ENCODE measurements at regions not wholly inside any gene's neighbourhood (a gene's known extent, or its start where the extent isn't known, plus 50 kb on each side); places are given as distances from the start of the nearest gene placed in this dataset.

DNA sequence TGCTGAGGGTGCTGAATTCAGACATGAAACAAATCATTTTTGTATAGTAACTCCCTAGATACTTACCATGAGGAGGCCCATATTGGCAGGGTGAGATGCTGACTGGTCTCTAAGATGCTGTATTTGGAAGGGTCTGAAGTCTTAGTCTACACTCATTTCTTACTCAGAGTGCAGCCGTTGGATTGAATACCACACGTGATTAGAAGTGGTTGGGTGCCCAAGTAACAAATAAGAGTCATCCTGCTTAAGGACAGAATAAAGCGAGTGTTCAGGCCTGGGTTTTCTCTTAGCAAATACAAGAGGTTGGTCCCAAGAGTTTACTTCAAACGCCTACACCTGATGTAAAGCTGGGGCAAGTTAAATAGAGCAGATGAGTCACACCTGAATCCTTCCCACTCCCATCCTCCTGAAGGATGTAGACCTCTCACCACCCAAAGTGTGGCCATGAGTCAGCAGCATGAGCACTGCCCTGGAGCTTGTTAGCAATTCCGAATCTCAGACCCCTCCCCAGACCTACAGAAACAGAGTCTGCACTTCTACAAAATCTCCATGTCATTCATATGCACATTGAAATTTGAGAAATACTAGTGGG is 284.6 kb upstream of the CDH5 start:
- Histone ChIP-seq H2AFZ (ENCODE audit: low read length) (peak overlapping the region; percentile 54; the same call in 1 of the 2 replicates), H4K5ac (ENCODE audit: insufficient read length, low read depth, low read length) (no peak overlapping the region), H3K4me1 (replicated peaks in 1 of 4; ENCODE audit: control insufficient read depth in 3 of 4, insufficient read depth in 4 of 4, low read length in 3 of 4) (peaks cover 0 to 12% (median 6%) of the 10 kb centered on the region in 4 experiments; a peak in 4 of 7 replicates), H2BK5ac (ENCODE audit: low read depth, low read length) (peak overlapping the region; percentile 18; the same call in 1 of the 2 replicates), H2BK12ac (ENCODE audit: low read depth, low read length) (no peak overlapping the region; the same call in 1 of the 2 replicates), H3K9me3 (ENCODE audit: insufficient read depth in 2 of 2, low read depth in 1 of 2, low read length in 1 of 2) (no peaks in the 10 kb centered on the region), H3K79me2 (ENCODE audit: control insufficient read depth in 1 of 2, insufficient read depth in 2 of 2, low read length in 2 of 2) (no peaks in the 10 kb centered on the region), H3K36me3 (ENCODE audit: control insufficient read depth in 2 of 4, insufficient read depth in 4 of 4, low read length in 3 of 4) (no peaks in the 10 kb centered on the region), H3K27me3 (replicated peaks in 1 of 4; ENCODE audit: control insufficient read depth in 3 of 4, extremely low read depth in 1 of 4, insufficient read depth in 3 of 4, low read length in 3 of 4) (no peaks in the 10 kb centered on the region), H2BK15ac (ENCODE audit: low read length) (peak overlapping the region; percentile 1; the same call in 1 of the 2 replicates), H4K8ac (ENCODE audit: extremely low read depth, insufficient read depth, low read length) (no peak overlapping the region), H3K27ac (ENCODE audit: low read depth, low read length) (no peak overlapping the region), H4K91ac (replicated peaks; ENCODE audit: insufficient read length, low read length) (no peak overlapping the region), H2AK5ac (ENCODE audit: low read depth, low read length) (no peak overlapping the region), H3K4me3 (ENCODE audit: extremely low read depth in 1 of 4, insufficient read depth in 2 of 4, low read depth in 3 of 4, low read length in 4 of 4) (no peak overlapping the region), H3K9ac (replicated peaks in 1 of 4; ENCODE audit: extremely low read depth in 1 of 4, low read depth in 3 of 4, low read length in 3 of 4) (no peak overlapping the region), H2BK120ac (replicated peaks; ENCODE audit: low read depth, low read length) (no peak overlapping the region), H3K23me2 (ENCODE audit: low read depth, low read length) (no peaks in the 10 kb centered on the region), H3K79me1 (ENCODE audit: low read depth, low read length) (no peaks in the 10 kb centered on the region), H4K20me1 (replicated peaks in 1 of 2; ENCODE audit: control insufficient read depth in 1 of 2, insufficient read depth in 2 of 2, low read length in 2 of 2) (no peaks in the 10 kb centered on the region), H3K4ac (replicated peaks; ENCODE audit: insufficient read length, low read depth, low read length) (no peak overlapping the region), H3K4me2 (ENCODE audit: insufficient read depth in 1 of 2, low read depth in 2 of 2, low read length in 2 of 2) (peak overlapping the region in 1 of 2 experiments; percentile 2; a peak in 1 of 4 replicates), H2BK20ac (ENCODE audit: low read length) (0 out of 2 replicates have a peak overlapping the region, but pooled peaks have one; percentile 72), H3K56ac (replicated peaks; ENCODE audit: insufficient read length, low read depth, low read length) (no peak overlapping the region), H3K18ac (ENCODE audit: extremely low read depth, low read length) (peak overlapping the region; percentile 21; the same call in 1 of the 2 replicates), H3K23ac (ENCODE audit: insufficient read length) (no peak overlapping the region), H3K14ac (ENCODE audit: insufficient read length) (no peak overlapping the region)
- peak in 1 of 2 experiments; percentile 65 for DNase-seq (ENCODE audit: low read depth in 1 of 2, low spot score in 2 of 2)
- TF ChIP-seq JUN (IDR thresholded peaks at IDR 0.05; ENCODE audit: low read depth, low read length) = peak; percentile 2; the same call in 1 of the 2 replicates
- no peak for TF ChIP-seq FOSL1 (IDR thresholded peaks at IDR 0.05; ENCODE audit: insufficient read depth, low read depth, low read length)
- peak; percentile 89 for TF ChIP-seq BACH1 (IDR thresholded peaks at IDR 0.05; ENCODE audit: low read length)
- no peak for TF ChIP-seq EGR1 (IDR thresholded peaks at IDR 0.05; ENCODE audit: borderline replicate concordance, low read depth, low read length)
- no peak for TF ChIP-seq EZH2 (IDR thresholded peaks at IDR 0.05; ENCODE audit: low read depth, low read length, severe bottlenecking)
- peak; percentile 55; the same call in 1 of the 2 replicates for TF ChIP-seq MAFK (IDR thresholded peaks at IDR 0.05; ENCODE audit: low read depth, low read length)
- TF ChIP-seq CHD1 (IDR thresholded peaks at IDR 0.05; ENCODE audit: low read depth, low read length) = no peak
- no peak for TF ChIP-seq RXRA (IDR thresholded peaks at IDR 0.05; ENCODE audit: insufficient read depth, low read depth, low read length)
- no peak for TF ChIP-seq CHD2 (IDR thresholded peaks at IDR 0.05; ENCODE audit: low read length)
- TF ChIP-seq SP4 (IDR thresholded peaks at IDR 0.05; ENCODE audit: low read length) = no peak
- TF ChIP-seq GABPA (IDR thresholded peaks at IDR 0.05; ENCODE audit: borderline replicate concordance, insufficient read depth, low read length) = no peak
- TF ChIP-seq ASH2L (IDR thresholded peaks at IDR 0.05; ENCODE audit: low read length) = no peak
- TF ChIP-seq, protein P1, sequence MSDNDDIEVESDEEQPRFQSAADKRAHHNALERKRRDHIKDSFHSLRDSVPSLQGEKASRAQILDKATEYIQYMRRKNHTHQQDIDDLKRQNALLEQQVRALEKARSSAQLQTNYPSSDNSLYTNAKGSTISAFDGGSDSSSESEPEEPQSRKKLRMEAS (IDR thresholded peaks at IDR 0.05) = no peak
- 51% methylated on average over 5 of the region's 5 CpGs; no CpG with 5 or more reads in 1 of the 2 experiments for WGBS, 2 experiments (ENCODE audit: extremely low coverage in 1 of 2, insufficient coverage in 1 of 2, insufficient read length in 1 of 2, insufficient replicate concordance in 2 of 2, low coverage in 1 of 2, low lambda C conversion rate in 2 of 2, missing lambda C conversion rate in 1 of 2)
- ChIA-PET CTCF (ENCODE audit: partially characterized antibody) (interaction anchor here (1.0 to 1.6 kb wide), 3 partner anchors 9 to 14 kb away, joined by 3 to 5 read pairs (median 3); no protein-coding TSS in a partner anchor), POLR2A (ENCODE audit: partially characterized antibody) (interaction anchor here (1.1 kb wide), 1 partner anchor 15 kb away, joined by 3 read pairs; no protein-coding TSS in a partner anchor)
- peak; percentile 39 for FAIRE-seq

Data from H1 (cell line).